SKM-1 (cell line): ENCODE measurements at regions not wholly inside any gene's neighbourhood (a gene's known extent, or its start where the extent isn't known, plus 50 kb on each side); places are given as distances from the start of the nearest gene placed in this dataset.

Experiments used
- DNase-seq: peaks from one replicate; lab custom pipeline; 2025; ENCODE audit not compliant: unreplicated experiment; lab: John Stamatoyannopoulos, UW

- no peak for DNase-seq
These were observed 298.9 kb downstream of the KCNN2 start for GRCh38 chr5:114660791-114661190.

- DNase-seq, result no peak
These were observed 296.3 kb downstream of the KCNN2 start for GRCh38 chr5:114658194-114658593.

- DNase-seq, result no peak
These were observed 295.7 kb downstream of the KCNN2 start for GRCh38 chr5:114657342-114658130.

GRCh38 chr5:114649878-114650277 is 288.0 kb downstream of the KCNN2 start:
- no peak for DNase-seq

GRCh38 chr5:114648940-114649339 is 287.1 kb downstream of the KCNN2 start:
- DNase-seq, result no peak

- DNase-seq, result no peak
These were observed 282.7 kb downstream of the KCNN2 start for GRCh38 chr5:114644576-114644975.

GRCh38 chr5:114636271-114636670 is 274.4 kb downstream of the KCNN2 start:
- peak; percentile 5 for DNase-seq

- no peak for DNase-seq
These were observed 273.4 kb downstream of the KCNN2 start for GRCh38 chr5:114634967-114635901.

GRCh38 chr5:114634517-114634916 is 272.6 kb downstream of the KCNN2 start:
- peak; percentile 3 for DNase-seq

- DNase-seq, result no peak
These were observed 250.5 kb downstream of the KCNN2 start for GRCh38 chr5:114612406-114612805.

- no peak for DNase-seq
These were observed 219.3 kb downstream of the KCNN2 start for GRCh38 chr5:114581136-114581535.

GRCh38 chr5:114565871-114566270 is 204.0 kb downstream of the KCNN2 start:
- no peak for DNase-seq

GRCh38 chr5:114565139-114565538 is 203.3 kb downstream of the KCNN2 start:
- no peak for DNase-seq

GRCh38 chr5:114561415-114561814 is 199.5 kb downstream of the KCNN2 start:
- DNase-seq, result no peak
